SK-N-SH (cell line): ENCODE measurements at regions not wholly inside any gene's neighbourhood (a gene's known extent, or its start where the extent isn't known, plus 50 kb on each side); places are given as distances from the start of the nearest gene placed in this dataset.

ENCODE experiments used
- CTCF ChIA-PET: fragments of 300-600, 350-600 bp; formaldehyde crosslinking; extraction: SDS; loops from one replicate; lab custom pipeline; 2021; lab: Yijun Ruan, JAX
- POLR2A ChIA-PET: fragments of 350-600 bp; sonication (Branson Sonifier 250); formaldehyde crosslinking; extraction: SDS; loops from one replicate; lab custom pipeline; 2020; ENCODE audit warnings: antibody characterized with exemption, inconsistent platforms; lab: Yijun Ruan, JAX
- DNase-seq: peaks from one replicate; pipeline ENCODE4 v3.0.0; 2012
- H2AFZ ChIP-seq: fragments of 200-600 bp; sonication (generic); 2 replicates; pipeline ENCODE4 v1.8.1; 2016; ENCODE audit warnings: antibody characterized with exemption, mild to moderate bottlenecking, low read depth
- H3F3A ChIP-seq: fragments of 200-600 bp; sonication (generic); replicated peaks from 2 replicates; pipeline ENCODE3; 2016; ENCODE audit warnings: antibody characterized with exemption, mild to moderate bottlenecking; ENCODE audit not compliant: insufficient read depth
- H3K27ac ChIP-seq, 2 experiments: fragments of 200-500 bp in 1 of 2; fragments of 200-600 bp in 1 of 2; sonication (Bioruptor generic) in 1 of 2; sonication (generic), shearing (Covaris generic) in 1 of 2; 2 replicates each; pipeline versions ENCODE4 v1.5.1 to v1.6.1; 2014 to 2016; ENCODE audit warnings: low read depth in 2 of 2, inconsistent platforms in 1 of 2, low read length in 1 of 2, mild to moderate bottlenecking in 1 of 2, mixed read lengths in 1 of 2
- H3K27me3 ChIP-seq: fragments of 200-600 bp; sonication (generic), shearing (Covaris generic); 2 replicates; pipeline ENCODE4 v1.6.1; 2016; ENCODE audit warnings: mixed run types; ENCODE audit not compliant: insufficient read depth
- H3K36me3 ChIP-seq, 2 experiments: fragments of 200-500 bp in 1 of 2; fragments of 200-600 bp in 1 of 2; sonication (Bioruptor generic) in 1 of 2; sonication (generic) in 1 of 2; replicated peaks in 1 of 2; 2 replicates each; pipeline versions ENCODE3 to v1.5.1; 2014 to 2016; ENCODE audit warnings: low read length in 1 of 2, mild to moderate bottlenecking in 1 of 2; ENCODE audit not compliant: insufficient read depth in 2 of 2, control insufficient read depth in 1 of 2
- H3K4me1 ChIP-seq, 2 experiments: fragments of 200-500 bp in 1 of 2; fragments of 200-600 bp in 1 of 2; sonication (Bioruptor generic) in 1 of 2; sonication (generic), shearing (Covaris generic) in 1 of 2; 2 replicates each; pipeline versions ENCODE4 v1.5.1 to v1.6.1; 2014 to 2016; ENCODE audit warnings: low read depth in 1 of 2, low read length in 1 of 2, mixed run types in 1 of 2; ENCODE audit not compliant: insufficient read depth in 2 of 2, control insufficient read depth in 1 of 2
- H3K4me2 ChIP-seq: fragments of 200-600 bp; sonication (generic), shearing (Covaris generic); 2 replicates; pipeline ENCODE4 v1.6.1; 2017; ENCODE audit warnings: mixed run types
- H3K4me3 ChIP-seq, 2 experiments: fragments of 200-500 bp in 1 of 2; fragments of 200-600 bp in 1 of 2; sonication (Bioruptor generic) in 1 of 2; sonication (generic), shearing (Covaris generic) in 1 of 2; 2 replicates each; pipeline versions ENCODE4 v1.5.1 to v1.8.1; 2014 to 2016; ENCODE audit warnings: low read depth in 2 of 2, inconsistent platforms in 1 of 2, low read length in 1 of 2, mild to moderate bottlenecking in 1 of 2, mixed read lengths in 1 of 2, moderate library complexity in 1 of 2
- H3K79me2 ChIP-seq: fragments of 200-600 bp; sonication (generic); 2 replicates; pipeline ENCODE4 v1.8.1; 2017; ENCODE audit warnings: mild to moderate bottlenecking; ENCODE audit not compliant: insufficient read depth
- H3K9ac ChIP-seq: fragments of 200-600 bp; sonication (generic); 2 replicates; pipeline ENCODE4 v1.6.1; 2017; ENCODE audit warnings: mixed run types
- H3K9me2 ChIP-seq: fragments of 200-600 bp; sonication (generic); 2 replicates; pipeline ENCODE4 v1.6.1; 2017; ENCODE audit warnings: mixed run types
- H3K9me3 ChIP-seq: fragments of 200-600 bp; sonication (generic); 2 replicates; pipeline ENCODE4 v1.6.1; 2017; ENCODE audit warnings: mixed run types, mild to moderate bottlenecking, moderate library complexity
- H4K20me1 ChIP-seq: fragments of 200-600 bp; sonication (generic); 2 replicates; pipeline ENCODE4 v1.6.1; 2017; ENCODE audit warnings: mild to moderate bottlenecking, mixed run types; ENCODE audit not compliant: insufficient read depth
- CTCF ChIP-seq: fragments of 200-600 bp; sonication (generic); IDR thresholded peaks from 2 replicates; pipeline ENCODE4 v1.6.1; 2017; ENCODE audit warnings: antibody characterized with exemption, mild to moderate bottlenecking, moderate library complexity
- EP300 ChIP-seq, 2 experiments: IDR thresholded peaks; 2 replicates each; pipeline versions ENCODE4 v1.4.0 to v1.6.1; 2012; ENCODE audit warnings: borderline replicate concordance in 1 of 2, low read depth in 1 of 2, low read length in 1 of 2
- EZH2phosphoT487 ChIP-seq: fragments of 200-600 bp; sonication (generic); IDR thresholded peaks from 2 replicates; pipeline ENCODE4 v1.6.1; 2017; ENCODE audit warnings: low read depth, mixed run types, mild to moderate bottlenecking, antibody characterized with exemption, moderate library complexity, borderline replicate concordance
- FOSL2 ChIP-seq: IDR thresholded peaks from 2 replicates; pipeline ENCODE4 v1.4.0; 2012; ENCODE audit warnings: low read depth, mild to moderate bottlenecking, moderate library complexity, borderline replicate concordance
- FOXJ3 ChIP-seq: sonication (generic); formaldehyde crosslinking; IDR thresholded peaks from 2 replicates; pipeline ENCODE4 v1.5.1; 2020; ENCODE audit warnings: mild to moderate bottlenecking, missing genetic modification reagents
- FOXM1 ChIP-seq: IDR thresholded peaks from 2 replicates; pipeline ENCODE4 v1.4.0; 2012; ENCODE audit warnings: low read depth, mild to moderate bottlenecking
- GABPA ChIP-seq: IDR thresholded peaks from 2 replicates; pipeline ENCODE4 v1.4.0; 2012; ENCODE audit warnings: low read depth, mild to moderate bottlenecking
- GATA2 ChIP-seq: sonication (generic); formaldehyde crosslinking; IDR thresholded peaks from 2 replicates; pipeline ENCODE4 v1.5.0; 2020; ENCODE audit warnings: mild to moderate bottlenecking, missing genetic modification reagents
- MAX ChIP-seq: IDR thresholded peaks from 2 replicates; pipeline ENCODE4 v1.4.0; 2012; ENCODE audit warnings: low read depth
- MXI1 ChIP-seq: IDR thresholded peaks from 2 replicates; pipeline ENCODE4 v1.6.1; 2012; ENCODE audit warnings: mild to moderate bottlenecking, low read depth, low read length, improper control_type of control experiment
- NFIC ChIP-seq: IDR thresholded peaks from 2 replicates; pipeline ENCODE4 v1.4.0; 2012; ENCODE audit warnings: borderline replicate concordance
- NRF1 ChIP-seq: IDR thresholded peaks from 2 replicates; pipeline ENCODE4 v1.6.1; 2012; ENCODE audit warnings: low read depth, mild to moderate bottlenecking, low read length
- POLR2AphosphoS5 ChIP-seq: IDR thresholded peaks from 2 replicates; pipeline ENCODE4 v1.6.1; 2012; ENCODE audit warnings: low read depth, low read length
- RAD21 ChIP-seq: IDR thresholded peaks from 2 replicates; pipeline ENCODE4 v1.6.1; 2012; ENCODE audit warnings: mild to moderate bottlenecking, low read length
- RXRA ChIP-seq: IDR thresholded peaks from 2 replicates; pipeline ENCODE4 v1.4.0; 2012; ENCODE audit warnings: low read depth, mild to moderate bottlenecking, borderline replicate concordance
- SMC3 ChIP-seq: IDR thresholded peaks from 2 replicates; pipeline ENCODE4 v1.6.1; 2012; ENCODE audit warnings: low read depth, low read length, improper control_type of control experiment
- TCF12 ChIP-seq: IDR thresholded peaks from 2 replicates; pipeline ENCODE4 v1.4.0; 2012
- TEAD4 ChIP-seq: IDR thresholded peaks from 2 replicates; pipeline ENCODE4 v1.4.0; 2012; ENCODE audit warnings: mild to moderate bottlenecking, borderline replicate concordance; ENCODE audit not compliant: insufficient read depth
- USF2 ChIP-seq: fragments of 150-350 bp; IDR thresholded peaks from 2 replicates; pipeline ENCODE4 v1.6.1; 2017; ENCODE audit warnings: antibody characterized with exemption, low read length, low read depth, borderline replicate concordance
- WGBS: methylation state at CpG from one replicate; pipeline ENCODE4 v1.1.6; 2017; ENCODE audit warnings: low lambda C conversion rate; 5-methylcytosine and 5-hydroxymethylcytosine counted together

- TF ChIP-seq EZH2phosphoT487 = no peak
- TF ChIP-seq EP300 (IDR thresholded peaks at IDR 0.05; ENCODE audit: borderline replicate concordance in 1 of 2, low read depth in 1 of 2, low read length in 1 of 2) = no peak
- no peak for TF ChIP-seq FOSL2
- TF ChIP-seq FOXJ3 (CRISPR knock-in tag) = no peak
- no peak for TF ChIP-seq CTCF
- TF ChIP-seq USF2 = no peak
- no peak for TF ChIP-seq SMC3
- TF ChIP-seq TEAD4 = no peak
- TF ChIP-seq MAX = no peak
- no peak for TF ChIP-seq GABPA
- TF ChIP-seq POLR2AphosphoS5 = no peak
- no peak for TF ChIP-seq NRF1
- no peak for TF ChIP-seq MXI1
- no peak for TF ChIP-seq RAD21
- TF ChIP-seq TCF12 = no peak
- TF ChIP-seq GATA2 (CRISPR knock-in tag) = no peak
- TF ChIP-seq FOXM1 = no peak
- no peak for TF ChIP-seq RXRA
- no peak for TF ChIP-seq NFIC
- no peaks in the 10 kb centered on the region for H3F3A ChIP-seq
- H3K79me2 ChIP-seq = no peaks in the 10 kb centered on the region
- H2AFZ ChIP-seq = no peak overlapping the region
- CTCF ChIA-PET = no interaction called here
- H3K9ac ChIP-seq = no peak overlapping the region
- WGBS = 98% methylated on average over 3 of the region's 3 CpGs
- POLR2A ChIA-PET = no interaction called here
- no peaks in the 10 kb centered on the region for H3K36me3 ChIP-seq
- no peaks in the 10 kb centered on the region for H3K9me2 ChIP-seq
- H3K27me3 ChIP-seq = no peaks in the 10 kb centered on the region
- H3K27ac ChIP-seq = no peak overlapping the region
- H3K9me3 ChIP-seq = no peaks in the 10 kb centered on the region
- no peak overlapping the region for H3K4me2 ChIP-seq
- no peaks in the 10 kb centered on the region for H3K4me1 ChIP-seq
- DNase-seq = no peak
- no peak overlapping the region for H3K4me3 ChIP-seq
- H4K20me1 ChIP-seq = no peaks in the 10 kb centered on the region
These were observed 376.9 kb upstream of the LYPLAL1 start for GRCh38 chr1:218796773-218797172.

- CTCF ChIA-PET = no interaction called here
- TF ChIP-seq MXI1 (no peak), SMC3 (no peak)
- POLR2A ChIA-PET = no interaction called here
These were observed 370.9 kb upstream of the LYPLAL1 start for GRCh38 chr1:218802799-218803198.

More at GRCh38 chr1:218802799-218803198, 370.9 kb upstream of the LYPLAL1 start:
- no peak overlapping the region for H3K4me3 ChIP-seq
- no peaks in the 10 kb centered on the region for H4K20me1 ChIP-seq
- no peak overlapping the region for H3K27ac ChIP-seq
- DNase-seq = no peak
- H2AFZ ChIP-seq = no peak overlapping the region
- 85% methylated on average over 3 of the region's 3 CpGs for WGBS
- H3K9me3 ChIP-seq = no peaks in the 10 kb centered on the region
- H3K27me3 ChIP-seq = no peaks in the 10 kb centered on the region
- H3K36me3 ChIP-seq = no peaks in the 10 kb centered on the region
- H3K9ac ChIP-seq = no peak overlapping the region
- no peaks in the 10 kb centered on the region for H3K79me2 ChIP-seq
- H3K4me2 ChIP-seq = no peak overlapping the region
- no peaks in the 10 kb centered on the region for H3K9me2 ChIP-seq
- H3F3A ChIP-seq = peaks cover 10% of the 10 kb centered on the region
- no peaks in the 10 kb centered on the region; a peak in 1 of 4 replicates for H3K4me1 ChIP-seq
